MCF 10A (cell line): ENCODE measurements at regions not wholly inside any gene's neighbourhood (a gene's known extent, or its start where the extent isn't known, plus 50 kb on each side); places are given as distances from the start of the nearest gene placed in this dataset.
"Not testable (repeated sequence)": the region's sequence is repeated elsewhere in the genome, so short reads cannot be mapped to it uniquely, and the experiment has no call there.

ENCODE experiments used
- BruUV-seq: library from RNA; stranded (reverse); fragments of 400-500 nt; replicated peaks from 2 replicates; lab custom pipeline; 2021; lab: Mats Ljungman, UMichigan
- CTCF ChIA-PET: fragments of 300-600 bp; sonication (Branson Sonifier 250); formaldehyde crosslinking; extraction: SDS; loops from one replicate; lab custom pipeline; 2021; ENCODE audit warnings: antibody characterized with exemption, inconsistent platforms; lab: Yijun Ruan, JAX
- POLR2A ChIA-PET: fragments of 300-600, 350-650 bp; sonication (Branson Sonifier 250); formaldehyde crosslinking; extraction: SDS; loops from one replicate; lab custom pipeline; 2020; ENCODE audit warnings: antibody characterized with exemption, inconsistent platforms; lab: Yijun Ruan, JAX
- DNase-seq: peaks from one replicate; pipeline ENCODE4 v3.0.0-alpha.2; 2018; ENCODE audit not compliant: unreplicated experiment
- H3K27ac Mint-ChIP-seq: one replicate; pipeline ENCODE4 v1.8.0; 2022; ENCODE audit warnings: mild to moderate bottlenecking, low read depth, mixed read lengths; ENCODE audit not compliant: unreplicated experiment
- H3K27me3 Mint-ChIP-seq: one replicate; pipeline ENCODE4 v1.8.0; 2022; ENCODE audit warnings: mixed read lengths; ENCODE audit not compliant: insufficient read depth, unreplicated experiment
- H3K36me3 Mint-ChIP-seq: one replicate; pipeline ENCODE4 v1.8.0; 2022; ENCODE audit warnings: mild to moderate bottlenecking, moderate library complexity, mixed read lengths; ENCODE audit not compliant: insufficient read depth, unreplicated experiment
- H3K4me1 Mint-ChIP-seq: one replicate; pipeline ENCODE4 v1.8.0; 2022; ENCODE audit warnings: mixed read lengths; ENCODE audit not compliant: insufficient read depth, unreplicated experiment
- H3K4me3 Mint-ChIP-seq: one replicate; pipeline ENCODE4 v1.8.0; 2022; ENCODE audit warnings: mild to moderate bottlenecking, moderate library complexity, mixed read lengths; ENCODE audit not compliant: unreplicated experiment
- H3K9me3 Mint-ChIP-seq: one replicate; pipeline ENCODE4 v1.8.0; 2022; ENCODE audit warnings: mixed read lengths; ENCODE audit not compliant: unreplicated experiment
- CTCF ChIP-seq: fragments of 200-600 bp; IDR thresholded peaks from one replicate; pipeline ENCODE4 v1.8.0; 2022; ENCODE audit warnings: antibody characterized with exemption, mild to moderate bottlenecking; ENCODE audit not compliant: unreplicated experiment
- intact Hi-C: fragments of 100-400 bp; cut with micrococcal nuclease; formaldehyde crosslinking; loops from 2 replicates; pipeline ENCODE4 v1.14.1; 2022

- DNase-seq, CTCF ChIA-PET, H3K27ac Mint-ChIP-seq, POLR2A ChIA-PET, H3K9me3 Mint-ChIP-seq, H3K27me3 Mint-ChIP-seq, intact Hi-C loops, H3K4me1 Mint-ChIP-seq, H3K36me3 Mint-ChIP-seq, H3K4me3 Mint-ChIP-seq, BruUV-seq: not testable (repeated sequence)
Measured at GRCh38 chr10:87300163-87300562, 57.4 kb upstream of the NUTM2D start.

GRCh38 chr10:87301466-87302115 is 56.0 kb upstream of the NUTM2D start:
- H3K36me3 Mint-ChIP-seq, H3K9me3 Mint-ChIP-seq, POLR2A ChIA-PET, H3K27ac Mint-ChIP-seq, H3K4me1 Mint-ChIP-seq, BruUV-seq, H3K27me3 Mint-ChIP-seq, DNase-seq, intact Hi-C loops, CTCF ChIA-PET, H3K4me3 Mint-ChIP-seq: not testable (repeated sequence)
- TF ChIP-seq CTCF = peak; percentile 29

GRCh38 chr10:87302132-87302531 is 55.4 kb upstream of the NUTM2D start:
- H3K36me3 Mint-ChIP-seq, H3K27ac Mint-ChIP-seq, DNase-seq, H3K9me3 Mint-ChIP-seq, H3K4me3 Mint-ChIP-seq, H3K4me1 Mint-ChIP-seq, intact Hi-C loops, POLR2A ChIA-PET, H3K27me3 Mint-ChIP-seq, CTCF ChIA-PET: not testable (repeated sequence)
- BruUV-seq = TSS peak; percentile 6

GRCh38 chr10:87303707-87304106 is 53.8 kb upstream of the NUTM2D start:
- BruUV-seq, H3K27ac Mint-ChIP-seq, H3K4me1 Mint-ChIP-seq, H3K36me3 Mint-ChIP-seq, POLR2A ChIA-PET, H3K9me3 Mint-ChIP-seq, intact Hi-C loops, DNase-seq, H3K4me3 Mint-ChIP-seq, H3K27me3 Mint-ChIP-seq: not testable (repeated sequence)
- CTCF ChIA-PET = interaction anchor here (0.6 kb wide), 1 partner anchor 208 kb away, joined by 3 read pairs; no protein-coding TSS in a partner anchor

GRCh38 chr10:87306681-87307080 is 50.9 kb upstream of the NUTM2D start:
- H3K9me3 Mint-ChIP-seq, H3K4me1 Mint-ChIP-seq, H3K4me3 Mint-ChIP-seq, BruUV-seq, H3K27ac Mint-ChIP-seq, H3K36me3 Mint-ChIP-seq, DNase-seq, CTCF ChIA-PET, intact Hi-C loops, H3K27me3 Mint-ChIP-seq, POLR2A ChIA-PET: not testable (repeated sequence)
